ENCODE measurements at regions not wholly inside any gene's neighbourhood (a gene's known extent, or its start where the extent isn't known, plus 50 kb on each side); places are given as distances from the start of the nearest gene placed in this dataset.
A peak's percentile ranks its signal among the peaks of the same experiment; 100 is the strongest.

DNA sequence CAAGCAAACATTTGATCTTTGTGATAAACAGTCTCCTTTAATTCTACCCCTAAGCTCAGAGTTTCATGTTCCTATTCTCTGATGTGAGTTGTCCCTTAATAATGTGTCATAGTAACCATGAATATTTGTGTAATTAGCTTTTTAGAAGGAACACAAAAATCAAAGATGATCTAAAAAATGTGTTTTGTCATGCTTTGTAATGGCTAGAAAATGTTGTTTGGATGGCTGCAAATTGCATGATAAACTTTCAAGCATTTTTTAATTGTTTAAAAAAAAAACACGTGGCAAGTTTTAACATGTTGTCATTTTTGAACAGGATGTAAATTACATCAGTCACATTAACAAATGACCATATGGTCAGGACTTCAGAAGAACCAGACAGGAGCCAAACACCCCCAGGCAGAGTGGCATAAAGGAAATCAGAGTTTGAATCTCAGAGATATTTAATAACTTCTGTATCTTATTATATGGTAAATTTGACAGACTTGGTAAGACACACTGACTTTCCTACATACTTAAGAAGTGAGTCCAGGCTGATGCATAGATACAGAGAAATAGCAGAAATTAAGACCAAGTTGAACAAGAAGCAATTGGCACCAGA, 223.9 kb upstream of the VEGFC start:
- H3K27ac ChIP-seq (ENCODE audit: low read depth, low read length): no peak overlapping the region
- POLR2A ChIA-PET: no interaction called here
- CTCF ChIA-PET: interaction anchor here (1.6 kb wide), 1 partner anchor 31 kb away, joined by 6 read pairs; no protein-coding TSS in a partner anchor
- TF ChIP-seq, protein P1, sequence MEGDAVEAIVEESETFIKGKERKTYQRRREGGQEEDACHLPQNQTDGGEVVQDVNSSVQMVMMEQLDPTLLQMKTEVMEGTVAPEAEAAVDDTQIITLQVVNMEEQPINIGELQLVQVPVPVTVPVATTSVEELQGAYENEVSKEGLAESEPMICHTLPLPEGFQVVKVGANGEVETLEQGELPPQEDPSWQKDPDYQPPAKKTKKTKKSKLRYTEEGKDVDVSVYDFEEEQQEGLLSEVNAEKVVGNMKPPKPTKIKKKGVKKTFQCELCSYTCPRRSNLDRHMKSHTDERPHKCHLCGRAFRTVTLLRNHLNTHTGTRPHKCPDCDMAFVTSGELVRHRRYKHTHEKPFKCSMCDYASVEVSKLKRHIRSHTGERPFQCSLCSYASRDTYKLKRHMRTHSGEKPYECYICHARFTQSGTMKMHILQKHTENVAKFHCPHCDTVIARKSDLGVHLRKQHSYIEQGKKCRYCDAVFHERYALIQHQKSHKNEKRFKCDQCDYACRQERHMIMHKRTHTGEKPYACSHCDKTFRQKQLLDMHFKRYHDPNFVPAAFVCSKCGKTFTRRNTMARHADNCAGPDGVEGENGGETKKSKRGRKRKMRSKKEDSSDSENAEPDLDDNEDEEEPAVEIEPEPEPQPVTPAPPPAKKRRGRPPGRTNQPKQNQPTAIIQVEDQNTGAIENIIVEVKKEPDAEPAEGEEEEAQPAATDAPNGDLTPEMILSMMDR (IDR thresholded peaks at IDR 0.05; ENCODE audit: low read depth, low read length): no peak
- H3K9me3 ChIP-seq (ENCODE audit: control insufficient read depth, insufficient read depth, low read length): peaks cover 12% of the 10 kb centered on the region
- H3K27me3 ChIP-seq (ENCODE audit: control insufficient read depth, insufficient read depth, low read length): no peaks in the 10 kb centered on the region
- no peak for DNase-seq (ENCODE audit: low read depth, low spot score)
- no peak overlapping the region for H3K4me3 ChIP-seq (ENCODE audit: low read depth, low read length)

DNA sequence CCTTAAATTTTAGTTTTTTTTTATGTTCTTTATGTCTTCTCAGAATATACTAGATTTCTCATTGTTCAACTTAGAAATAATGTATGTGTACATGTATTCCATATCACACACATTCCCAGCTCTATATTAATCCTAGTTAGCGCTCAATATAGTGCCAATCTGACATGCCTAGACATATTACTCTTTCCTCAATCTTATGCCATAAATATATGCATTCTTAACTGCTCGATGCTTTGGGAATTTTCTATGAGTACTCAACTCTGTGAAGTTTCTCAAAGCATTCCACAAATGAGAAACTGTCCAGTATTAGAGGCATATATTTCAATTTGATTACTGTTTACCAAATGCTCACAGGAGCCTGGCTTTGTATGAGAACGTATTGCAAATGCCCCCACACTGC, 231.2 kb upstream of the VEGFC start:
- Histone ChIP-seq H3K27me3 (ENCODE audit: control insufficient read depth, insufficient read depth, low read length) (no peaks in the 10 kb centered on the region), H3K27ac (ENCODE audit: low read depth, low read length) (no peak overlapping the region), H3K9me3 (ENCODE audit: control insufficient read depth, insufficient read depth, low read length) (no peaks in the 10 kb centered on the region), H3K4me3 (ENCODE audit: low read depth, low read length) (no peak overlapping the region)
- DNase-seq (ENCODE audit: low read depth, low spot score): no peak
- CTCF ChIA-PET: no interaction called here
- TF ChIP-seq, protein P1 (IDR thresholded peaks at IDR 0.05; ENCODE audit: low read depth, low read length): no peak
- POLR2A ChIA-PET: no interaction called here

DNA sequence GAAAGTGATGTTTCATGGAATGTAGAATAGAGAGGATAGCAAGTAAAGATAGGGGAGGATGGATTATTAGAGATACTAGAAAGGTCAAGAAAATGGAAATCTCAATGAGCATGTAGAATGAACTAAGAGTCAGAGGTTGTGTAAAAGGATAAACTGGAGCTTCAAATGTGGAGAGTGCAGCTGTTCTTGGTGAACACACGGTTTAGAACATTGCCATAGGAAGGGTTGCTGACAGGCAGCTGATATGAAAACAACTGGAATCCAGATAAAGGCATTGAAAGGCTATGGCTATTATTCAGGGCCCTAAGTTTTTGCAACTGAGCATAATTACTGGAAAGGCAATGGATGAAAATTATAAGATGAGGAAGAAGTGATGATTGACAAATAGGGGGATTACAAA, 239.6 kb upstream of the VEGFC start:
- H3K4me3 ChIP-seq (ENCODE audit: low read depth, low read length): no peak overlapping the region
- H3K27me3 ChIP-seq (ENCODE audit: control insufficient read depth, insufficient read depth, low read length): no peaks in the 10 kb centered on the region
- ChIA-PET CTCF (interaction anchor here (10.0 kb wide), 1 partner anchor 16 kb away, joined by 64 read pairs; no protein-coding TSS in a partner anchor), POLR2A (no interaction called here)
- TF ChIP-seq, protein P1 (IDR thresholded peaks at IDR 0.05; ENCODE audit: low read depth, low read length): no peak
- no peak overlapping the region for H3K27ac ChIP-seq (ENCODE audit: low read depth, low read length)
- no peak for DNase-seq (ENCODE audit: low read depth, low spot score)
- no peaks in the 10 kb centered on the region for H3K9me3 ChIP-seq (ENCODE audit: control insufficient read depth, insufficient read depth, low read length)

DNA sequence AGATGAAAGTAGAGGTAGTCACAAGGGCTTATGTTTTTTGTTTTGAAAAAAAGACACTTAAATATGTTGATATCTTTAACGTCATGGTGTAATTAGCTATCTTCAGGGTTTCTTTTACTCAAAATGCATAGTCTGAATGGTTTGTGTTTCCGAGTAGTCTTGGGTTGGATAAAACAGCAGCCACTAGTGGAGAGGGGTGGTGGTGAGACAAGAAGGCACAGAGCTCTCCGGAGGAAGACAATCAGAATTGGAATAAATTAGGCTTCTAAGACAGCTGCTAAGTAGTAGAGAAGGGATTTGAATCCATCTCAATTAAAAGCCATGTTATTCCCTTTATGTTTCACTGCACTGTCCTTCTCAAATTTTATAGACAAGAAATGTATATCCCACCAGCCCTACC, 240.4 kb upstream of the VEGFC start:
- no peak for DNase-seq (ENCODE audit: low read depth, low spot score)
- H3K9me3 ChIP-seq (ENCODE audit: control insufficient read depth, insufficient read depth, low read length): no peaks in the 10 kb centered on the region
- no peaks in the 10 kb centered on the region for H3K27me3 ChIP-seq (ENCODE audit: control insufficient read depth, insufficient read depth, low read length)
- ChIA-PET POLR2A (no interaction called here), CTCF (interaction anchor here (10.0 kb wide), 1 partner anchor 15 kb away, joined by 64 read pairs; no protein-coding TSS in a partner anchor)
- H3K27ac ChIP-seq (ENCODE audit: low read depth, low read length): no peak overlapping the region
- TF ChIP-seq, protein P1 (IDR thresholded peaks at IDR 0.05; ENCODE audit: low read depth, low read length): peak; percentile 16; the same call in 1 of the 2 replicates
- H3K4me3 ChIP-seq (ENCODE audit: low read depth, low read length): no peak overlapping the region

DNA sequence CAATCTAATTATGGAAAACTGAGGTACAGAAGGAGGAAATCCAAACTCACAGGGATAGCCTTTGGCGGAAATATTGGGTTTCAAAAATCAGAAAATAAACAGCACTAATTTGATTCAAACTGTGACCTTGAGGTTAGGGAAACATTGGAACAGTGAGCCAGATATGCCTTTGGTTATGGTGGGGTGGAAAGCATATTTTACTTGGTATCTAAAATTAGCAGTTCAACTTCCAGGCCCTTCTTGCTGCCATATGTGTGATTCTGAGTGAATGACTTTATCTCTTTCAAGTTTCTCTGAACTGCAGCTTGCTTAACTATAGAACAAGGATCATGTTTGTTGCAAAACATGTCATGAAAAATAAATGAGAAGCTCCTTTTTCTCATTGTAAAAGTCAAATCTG, 240.9 kb upstream of the VEGFC start:
- no peak for DNase-seq (ENCODE audit: low read depth, low spot score)
- POLR2A ChIA-PET: no interaction called here
- Histone ChIP-seq H3K27ac (ENCODE audit: low read depth, low read length) (no peak overlapping the region), H3K27me3 (ENCODE audit: control insufficient read depth, insufficient read depth, low read length) (no peaks in the 10 kb centered on the region), H3K9me3 (ENCODE audit: control insufficient read depth, insufficient read depth, low read length) (no peaks in the 10 kb centered on the region), H3K4me3 (ENCODE audit: low read depth, low read length) (no peak overlapping the region)
- TF ChIP-seq, protein P1 (IDR thresholded peaks at IDR 0.05; ENCODE audit: low read depth, low read length): no peak
- CTCF ChIA-PET: interaction anchor here (10.0 kb wide), 1 partner anchor 14 kb away, joined by 64 read pairs; no protein-coding TSS in a partner anchor

Data from AG04450 (cell line).